ENCODE measurements at regions not wholly inside any gene's neighbourhood (a gene's known extent, or its start where the extent isn't known, plus 50 kb on each side); places are given as distances from the start of the nearest gene placed in this dataset.

- FAIRE-seq (no peak), DNase-seq (ENCODE audit: low spot score in 2 of 2) (no peak)
Observed at GRCh38 chr11:69362315-69362714, 68.4 kb downstream of the MYEOV start.

GRCh38 chr11:69364921-69365320 is 71.0 kb downstream of the MYEOV start:
- DNase-seq (ENCODE audit: low spot score in 2 of 2), result no peak
- no peak for FAIRE-seq

- FAIRE-seq (no peak), DNase-seq (ENCODE audit: low spot score in 2 of 2) (no peak)
Observed at GRCh38 chr11:69365558-69365957, 71.6 kb downstream of the MYEOV start.

GRCh38 chr11:69366591-69366990 is 72.6 kb downstream of the MYEOV start:
- no peak for FAIRE-seq

GRCh38 chr11:69367211-69367964 is 73.4 kb downstream of the MYEOV start:
- FAIRE-seq (no peak), DNase-seq (ENCODE audit: low spot score in 2 of 2) (no peak)

More at GRCh38 chr11:69366591-69366990, 72.6 kb downstream of the MYEOV start:
- no peak for DNase-seq (ENCODE audit: low spot score in 2 of 2)

- no peak for FAIRE-seq
Observed at GRCh38 chr11:69368119-69368880, 74.3 kb downstream of the MYEOV start.

GRCh38 chr11:69369210-69369825 is 75.4 kb downstream of the MYEOV start:
- no peak for FAIRE-seq
- no peak for DNase-seq (ENCODE audit: low spot score in 2 of 2)

More at GRCh38 chr11:69368119-69368880, 74.3 kb downstream of the MYEOV start:
- no peak for DNase-seq (ENCODE audit: low spot score in 2 of 2)

GRCh38 chr11:69369945-69370344 is 76.0 kb downstream of the MYEOV start:
- DNase-seq (ENCODE audit: low spot score in 2 of 2) (no peak), FAIRE-seq (no peak)

- FAIRE-seq (no peak), DNase-seq (ENCODE audit: low spot score in 2 of 2) (no peak)
Observed at GRCh38 chr11:69370984-69371709, 77.2 kb downstream of the MYEOV start.

GRCh38 chr11:69371731-69372588 is 78.0 kb downstream of the MYEOV start:
- DNase-seq (ENCODE audit: low spot score in 2 of 2), result no peak

GRCh38 chr11:69372589-69373250 is 78.8 kb downstream of the MYEOV start:
- DNase-seq (ENCODE audit: low spot score in 2 of 2), result no peak

More at GRCh38 chr11:69371731-69372588, 78.0 kb downstream of the MYEOV start:
- no peak for FAIRE-seq

GRCh38 chr11:69373251-69373635 is 79.3 kb downstream of the MYEOV start:
- DNase-seq (ENCODE audit: low spot score in 2 of 2) (no peak), FAIRE-seq (no peak)

More at GRCh38 chr11:69372589-69373250, 78.8 kb downstream of the MYEOV start:
- FAIRE-seq, result no peak

- DNase-seq (ENCODE audit: low spot score in 2 of 2) (no peak), FAIRE-seq (no peak)
Observed at GRCh38 chr11:69374110-69374945, 80.4 kb downstream of the MYEOV start.

- DNase-seq (ENCODE audit: low spot score in 2 of 2), result no peak
- FAIRE-seq, result no peak
Observed at GRCh38 chr11:69374946-69375310, 81.0 kb downstream of the MYEOV start.

- no peak for DNase-seq (ENCODE audit: low spot score in 2 of 2)
- no peak for FAIRE-seq
Observed at GRCh38 chr11:69375316-69376154, 81.6 kb downstream of the MYEOV start.

GRCh38 chr11:69376155-69377028 is 82.4 kb downstream of the MYEOV start:
- FAIRE-seq, result no peak
- DNase-seq (ENCODE audit: low spot score in 2 of 2), result no peak

All from frontal cortex (tissue), 3 donors.